HCT116 (cell line): ENCODE measurements at regions not wholly inside any gene's neighbourhood (a gene's known extent, or its start where the extent isn't known, plus 50 kb on each side); places are given as distances from the start of the nearest gene placed in this dataset.

Experiments
- ATAC-seq: fragments of 200-7000 bp; cut with Tn5 transposase; 2 replicates; pipeline ENCODE4 v1.9.1; 2020; ENCODE audit warnings: mild to moderate bottlenecking, moderate library complexity
- BruUV-seq: library from RNA; stranded (reverse); fragments of 400-500 nt; replicated peaks from 2 replicates; lab custom pipeline; 2021; lab: Mats Ljungman, UMichigan
- CTCF ChIA-PET: fragments of 300-600 bp; sonication (Branson Sonifier 250); formaldehyde crosslinking; loops from one replicate; lab custom pipeline; 2021; ENCODE audit warnings: antibody characterized with exemption; lab: Charles Lee
- POLR2A ChIA-PET: fragments of 300-600, 350-600 bp; sonication (Branson Sonifier 250); formaldehyde crosslinking; loops from one replicate; lab custom pipeline; 2021; ENCODE audit warnings: antibody characterized with exemption; lab: Charles Lee
- RAD21 ChIA-PET, 2 experiments: fragments of 300-600 bp; sonication (Branson Sonifier 250); formaldehyde crosslinking; loops; one replicate each; lab custom pipeline; 2023; ENCODE audit warnings: low total read pairs in 2 of 2; ENCODE audit not compliant: uncharacterized antibody in 2 of 2, unreplicated experiment in 2 of 2, low non-redundant PET in 1 of 2; lab: Charles Lee
- DNase-seq: peaks from one replicate; pipeline ENCODE4 v3.0.0-alpha.2; 2010; ENCODE audit warnings: low read depth, low spot score
- H2AFZ ChIP-seq: fragments of 200-600 bp; shearing (Covaris generic), sonication (generic); 2 replicates; pipeline ENCODE4 v1.6.1; 2017; ENCODE audit warnings: low read depth, mixed run types, mixed read lengths, antibody characterized with exemption, low read length; ENCODE audit not compliant: poor library complexity, severe bottlenecking
- H3K27ac ChIP-seq: 2 replicates; pipeline ENCODE4 v1.5.1; 2012; ENCODE audit warnings: low read depth, low read length
- H3K27me3 ChIP-seq: fragments of 200-600 bp; sonication (generic); 2 replicates; pipeline ENCODE4 v1.6.1; 2016; ENCODE audit warnings: mixed run types, low read length, mixed read lengths; ENCODE audit not compliant: insufficient read depth
- H3K36me3 ChIP-seq, 2 experiments: fragments of 200-500 bp in 1 of 2; fragments of 200-600 bp in 1 of 2; sonication (Bioruptor generic) in 1 of 2; sonication (generic) in 1 of 2; 2 replicates each; pipeline versions ENCODE4 v1.5.1 to v1.6.1; 2014 to 2016; ENCODE audit warnings: low read length in 2 of 2, inconsistent platforms in 1 of 2, mixed read lengths in 1 of 2, mixed run types in 1 of 2; ENCODE audit not compliant: insufficient read depth in 2 of 2, control insufficient read depth in 1 of 2
- H3K4me1 ChIP-seq, 2 experiments: fragments of 200-600 bp in 1 of 2; sonication (generic) in 1 of 2; 2 replicates each; pipeline versions ENCODE4 v1.5.1 to v1.6.1; 2012 to 2017; ENCODE audit warnings: low read length in 2 of 2, inconsistent platforms in 1 of 2, mild to moderate bottlenecking in 1 of 2, mixed read lengths in 1 of 2, mixed run types in 1 of 2, moderate library complexity in 1 of 2; ENCODE audit not compliant: insufficient read depth in 2 of 2, control insufficient read depth in 1 of 2
- H3K4me2 ChIP-seq: fragments of 200-600 bp; sonication (generic); 2 replicates; pipeline ENCODE4 v1.6.1; 2017; ENCODE audit warnings: mixed run types, low read length, mixed read lengths
- H3K4me3 ChIP-seq, 2 experiments: fragments of 200-600 bp in 1 of 2; sonication (generic) in 1 of 2; replicated peaks in 1 of 2; 2 replicates each; pipeline ENCODE4 v1.5.1; 2011 to 2016; ENCODE audit warnings: low read length in 2 of 2, control low read depth in 1 of 2, low read depth in 1 of 2, mild to moderate bottlenecking in 1 of 2, mixed read lengths in 1 of 2, mixed run types in 1 of 2
- H3K79me2 ChIP-seq: fragments of 200-600 bp; sonication (generic); 2 replicates; pipeline ENCODE4 v1.6.1; 2017; ENCODE audit warnings: mild to moderate bottlenecking, mixed run types, low read length, moderate library complexity, mixed read lengths; ENCODE audit not compliant: insufficient read depth
- H3K9ac ChIP-seq: fragments of 200-600 bp; sonication (generic); 2 replicates; pipeline ENCODE4 v1.6.1; 2016; ENCODE audit warnings: low read length, mixed read lengths
- H3K9me2 ChIP-seq: fragments of 200-600 bp; sonication (generic), shearing (Covaris generic); 2 replicates; pipeline ENCODE4 v1.6.1; 2017; ENCODE audit warnings: mixed run types, mild to moderate bottlenecking, moderate library complexity; ENCODE audit not compliant: insufficient read depth
- H3K9me3 ChIP-seq, 2 experiments: fragments of 200-500 bp in 1 of 2; fragments of 200-600 bp in 1 of 2; sonication (Bioruptor generic) in 1 of 2; sonication (generic) in 1 of 2; 2 replicates each; pipeline ENCODE4 v1.6.1; 2014 to 2017; ENCODE audit warnings: low read length in 2 of 2, mixed read lengths in 2 of 2, inconsistent platforms in 1 of 2, low read depth in 1 of 2, mild to moderate bottlenecking in 1 of 2, mixed run types in 1 of 2, moderate library complexity in 1 of 2; ENCODE audit not compliant: control insufficient read depth in 1 of 2, insufficient read depth in 1 of 2
- H4K20me1 ChIP-seq: fragments of 200-600 bp; sonication (generic), shearing (Covaris generic); 2 replicates; pipeline ENCODE4 v1.6.1; 2017; ENCODE audit warnings: mixed run types, mild to moderate bottlenecking, moderate library complexity; ENCODE audit not compliant: insufficient read depth
- ATF3 ChIP-seq: IDR thresholded peaks from 2 replicates; pipeline ENCODE4 v1.6.1; 2012
- EGR1 ChIP-seq: IDR thresholded peaks from 2 replicates; pipeline ENCODE4 v1.6.1; 2012; ENCODE audit warnings: low read depth
- ELF1 ChIP-seq: IDR thresholded peaks from 2 replicates; pipeline ENCODE4 v1.6.1; 2012; ENCODE audit warnings: low read depth, borderline replicate concordance
- EZH2 ChIP-seq: fragments of 200-600 bp; sonication (generic); IDR thresholded peaks from 2 replicates; pipeline ENCODE4 v1.6.1; 2017; ENCODE audit warnings: antibody characterized with exemption, mixed run types
- EZH2phosphoT487 ChIP-seq: fragments of 200-600 bp; IDR thresholded peaks from 2 replicates; pipeline ENCODE4 v1.6.1; 2018; ENCODE audit warnings: antibody characterized with exemption, borderline replicate concordance
- JUND ChIP-seq: IDR thresholded peaks from 2 replicates; pipeline ENCODE4 v1.6.1; 2012
- RAD21 ChIP-seq: IDR thresholded peaks from 2 replicates; pipeline ENCODE4 v1.6.1; 2012; ENCODE audit warnings: low read depth, mild to moderate bottlenecking
- intact Hi-C: fragments of 100-400 bp; cut with micrococcal nuclease; formaldehyde crosslinking; loops from 2 replicates; pipeline ENCODE4 v1.10.0; 2022
- TF ChIP-seq, protein P1 (sequence below): IDR thresholded peaks from 2 replicates; pipeline ENCODE4 v1.6.1; 2011; ENCODE audit warnings: mild to moderate bottlenecking, low read length, moderate library complexity; ENCODE audit not compliant: insufficient replicate concordance; ENCODE audit errors: extremely low read depth
- TF ChIP-seq, protein P2 (sequence below), 3 experiments: fragments of 200-600 bp in 1 of 3; sonication (generic) in 1 of 3; IDR thresholded peaks in 2 of 3; conservative IDR thresholded peaks in 1 of 3; 2 replicates each; pipeline ENCODE4 v1.5.1; 2012 to 2017; ENCODE audit warnings: low read depth in 2 of 3, low read length in 2 of 3, antibody characterized with exemption in 1 of 3, borderline replicate concordance in 1 of 3, control low read depth in 1 of 3, mild to moderate bottlenecking in 1 of 3, mixed read lengths in 1 of 3, mixed run types in 1 of 3, moderate library complexity in 1 of 3; ENCODE audit not compliant: insufficient read depth in 1 of 3

- no peak overlapping the region for H3K9ac ChIP-seq
- H3K79me2 ChIP-seq, result no peaks in the 10 kb centered on the region
- no peaks in the 10 kb centered on the region for H3K9me2 ChIP-seq
- TF ChIP-seq ATF3 (no peak), EZH2phosphoT487 (no peak), EGR1 (no peak), ELF1 (no peak), RAD21 (no peak)
- TF ChIP-seq, protein P1, sequence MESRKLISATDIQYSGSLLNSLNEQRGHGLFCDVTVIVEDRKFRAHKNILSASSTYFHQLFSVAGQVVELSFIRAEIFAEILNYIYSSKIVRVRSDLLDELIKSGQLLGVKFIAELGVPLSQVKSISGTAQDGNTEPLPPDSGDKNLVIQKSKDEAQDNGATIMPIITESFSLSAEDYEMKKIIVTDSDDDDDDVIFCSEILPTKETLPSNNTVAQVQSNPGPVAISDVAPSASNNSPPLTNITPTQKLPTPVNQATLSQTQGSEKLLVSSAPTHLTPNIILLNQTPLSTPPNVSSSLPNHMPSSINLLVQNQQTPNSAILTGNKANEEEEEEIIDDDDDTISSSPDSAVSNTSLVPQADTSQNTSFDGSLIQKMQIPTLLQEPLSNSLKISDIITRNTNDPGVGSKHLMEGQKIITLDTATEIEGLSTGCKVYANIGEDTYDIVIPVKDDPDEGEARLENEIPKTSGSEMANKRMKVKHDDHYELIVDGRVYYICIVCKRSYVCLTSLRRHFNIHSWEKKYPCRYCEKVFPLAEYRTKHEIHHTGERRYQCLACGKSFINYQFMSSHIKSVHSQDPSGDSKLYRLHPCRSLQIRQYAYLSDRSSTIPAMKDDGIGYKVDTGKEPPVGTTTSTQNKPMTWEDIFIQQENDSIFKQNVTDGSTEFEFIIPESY, result no peak
- ChIA-PET RAD21 (no interaction called here), POLR2A (no interaction called here), CTCF (no interaction called here)
- intact Hi-C loops, result no loop called here
- no peak overlapping the region for H3K4me2 ChIP-seq
- ATAC-seq (no peak), DNase-seq (no peak)
- no peak overlapping the region for H2AFZ ChIP-seq
- H3K27ac ChIP-seq, result no peak overlapping the region
- no peak overlapping the region for H3K4me3 ChIP-seq
- no peaks in the 10 kb centered on the region for H3K4me1 ChIP-seq
- no peaks in the 10 kb centered on the region for H4K20me1 ChIP-seq
- no TSS peak for BruUV-seq
- H3K27me3 ChIP-seq, result no peaks in the 10 kb centered on the region
- H3K9me3 ChIP-seq, result no peaks in the 10 kb centered on the region
- H3K36me3 ChIP-seq, result no peaks in the 10 kb centered on the region
Measured at GRCh38 chr2:128639120-128639477, 320.4 kb upstream of the HS6ST1 start.

DNA sequence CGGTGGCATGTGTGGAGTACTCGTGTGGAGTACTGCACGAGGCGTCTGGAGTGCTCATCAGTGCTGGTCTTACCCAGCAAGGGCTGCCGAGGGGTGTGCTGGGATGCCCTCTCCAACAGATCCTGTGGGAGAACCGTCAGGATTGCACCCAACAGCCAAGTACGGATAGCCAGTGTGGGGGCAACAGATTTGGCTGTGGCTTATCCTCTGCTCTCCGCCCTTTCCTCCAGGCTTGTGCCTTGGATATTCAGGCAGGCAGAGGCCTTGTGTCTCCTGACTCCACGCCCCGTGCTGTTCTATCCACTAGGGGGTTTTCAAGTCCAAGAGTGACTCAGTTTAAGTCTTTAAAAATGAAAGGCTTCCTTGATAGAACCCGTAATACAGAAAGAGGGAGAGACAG lies 321.0 kb upstream of the HS6ST1 start:
- Histone ChIP-seq H3K9ac (no peak overlapping the region), H3K36me3 (no peaks in the 10 kb centered on the region), H3K27ac (no peak overlapping the region), H3K4me2 (no peak overlapping the region), H3K79me2 (no peaks in the 10 kb centered on the region), H4K20me1 (no peaks in the 10 kb centered on the region), H3K4me1 (no peaks in the 10 kb centered on the region), H3K4me3 (no peak overlapping the region), H2AFZ (no peak overlapping the region), H3K9me2 (no peaks in the 10 kb centered on the region), H3K9me3 (no peaks in the 10 kb centered on the region), H3K27me3 (no peaks in the 10 kb centered on the region)
- no peak for DNase-seq
- no TSS peak for BruUV-seq
- ChIA-PET RAD21 (no interaction called here), CTCF (no interaction called here), POLR2A (no interaction called here)
- peak; percentile 63 for ATAC-seq
- TF ChIP-seq EZH2 (no peak), JUND (no peak)
- TF ChIP-seq, protein P2, sequence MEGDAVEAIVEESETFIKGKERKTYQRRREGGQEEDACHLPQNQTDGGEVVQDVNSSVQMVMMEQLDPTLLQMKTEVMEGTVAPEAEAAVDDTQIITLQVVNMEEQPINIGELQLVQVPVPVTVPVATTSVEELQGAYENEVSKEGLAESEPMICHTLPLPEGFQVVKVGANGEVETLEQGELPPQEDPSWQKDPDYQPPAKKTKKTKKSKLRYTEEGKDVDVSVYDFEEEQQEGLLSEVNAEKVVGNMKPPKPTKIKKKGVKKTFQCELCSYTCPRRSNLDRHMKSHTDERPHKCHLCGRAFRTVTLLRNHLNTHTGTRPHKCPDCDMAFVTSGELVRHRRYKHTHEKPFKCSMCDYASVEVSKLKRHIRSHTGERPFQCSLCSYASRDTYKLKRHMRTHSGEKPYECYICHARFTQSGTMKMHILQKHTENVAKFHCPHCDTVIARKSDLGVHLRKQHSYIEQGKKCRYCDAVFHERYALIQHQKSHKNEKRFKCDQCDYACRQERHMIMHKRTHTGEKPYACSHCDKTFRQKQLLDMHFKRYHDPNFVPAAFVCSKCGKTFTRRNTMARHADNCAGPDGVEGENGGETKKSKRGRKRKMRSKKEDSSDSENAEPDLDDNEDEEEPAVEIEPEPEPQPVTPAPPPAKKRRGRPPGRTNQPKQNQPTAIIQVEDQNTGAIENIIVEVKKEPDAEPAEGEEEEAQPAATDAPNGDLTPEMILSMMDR (IDR thresholded peaks at IDR 0.05 in 2 of 3, conservative IDR thresholded peaks at IDR 0.05 in 1 of 3; ENCODE audit: borderline replicate concordance in 1 of 3, insufficient read depth in 1 of 3, low read depth in 2 of 3, low read length in 2 of 3), result peak in 2 of 3 experiments; percentile 6 to 29; a peak in 3 of 6 replicates
- intact Hi-C loops, result no loop called here
